AG04450 (cell line): ENCODE measurements at regions not wholly inside any gene's neighbourhood (a gene's known extent, or its start where the extent isn't known, plus 50 kb on each side); places are given as distances from the start of the nearest gene placed in this dataset.

Experiments used
- CTCF ChIA-PET: fragments of 300-600, 350-600 bp; formaldehyde crosslinking; extraction: SDS; loops from one replicate; lab custom pipeline; 2022; ENCODE audit warnings: antibody characterized with exemption, inconsistent platforms; lab: Charles Lee
- POLR2A ChIA-PET: fragments of 350-600 bp; formaldehyde crosslinking; extraction: SDS; loops from one replicate; lab custom pipeline; 2021; ENCODE audit warnings: antibody characterized with exemption, inconsistent platforms; lab: Yijun Ruan, JAX
- DNase-seq: peaks from one replicate; pipeline ENCODE4 v3.0.0-alpha.2; 2011; ENCODE audit warnings: low read depth, low spot score
- H3K27ac ChIP-seq: one replicate; pipeline ENCODE4 v1.5.1; 2012; ENCODE audit warnings: low read depth, low read length, control low read depth
- H3K27me3 ChIP-seq: one replicate; pipeline ENCODE4 v1.6.0; 2012; ENCODE audit warnings: low read length; ENCODE audit not compliant: control insufficient read depth, insufficient read depth
- H3K4me3 ChIP-seq: 2 replicates; pipeline ENCODE4 v1.5.1; 2011; ENCODE audit warnings: mild to moderate bottlenecking, low read depth, low read length, control low read depth
- H3K9me3 ChIP-seq: 2 replicates; pipeline ENCODE4 v1.5.1; 2012; ENCODE audit warnings: low read length; ENCODE audit not compliant: control insufficient read depth, insufficient read depth
- TF ChIP-seq, protein P1 (sequence below): IDR thresholded peaks from 2 replicates; pipeline ENCODE4 v1.5.1; 2011; ENCODE audit warnings: low read depth, low read length, control low read depth, inconsistent platforms

DNA sequence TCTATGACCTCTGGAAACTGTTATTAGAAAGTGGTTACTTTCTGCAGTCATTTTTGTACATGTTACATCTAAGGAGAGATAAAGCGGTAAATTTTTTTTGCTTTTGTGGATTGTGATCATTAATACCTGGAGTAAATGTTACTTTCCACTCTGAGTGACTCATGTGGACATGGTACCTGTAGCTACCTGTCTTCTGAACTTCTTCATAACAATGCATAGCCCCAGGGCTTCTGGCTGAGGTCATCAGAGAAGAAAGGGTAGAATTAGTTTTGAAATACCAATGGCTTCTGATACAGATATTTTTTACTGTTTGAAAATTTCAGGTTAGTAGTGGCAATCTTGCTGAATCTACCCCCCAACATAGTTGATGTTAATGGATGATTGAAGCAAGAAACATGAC lies 489.3 kb downstream of the RWDD3 start:
- no peaks in the 10 kb centered on the region for H3K9me3 ChIP-seq
- no peak overlapping the region for H3K4me3 ChIP-seq
- ChIA-PET CTCF (no interaction called here), POLR2A (no interaction called here)
- no peak for DNase-seq
- no peaks in the 10 kb centered on the region for H3K27me3 ChIP-seq
- TF ChIP-seq, protein P1, sequence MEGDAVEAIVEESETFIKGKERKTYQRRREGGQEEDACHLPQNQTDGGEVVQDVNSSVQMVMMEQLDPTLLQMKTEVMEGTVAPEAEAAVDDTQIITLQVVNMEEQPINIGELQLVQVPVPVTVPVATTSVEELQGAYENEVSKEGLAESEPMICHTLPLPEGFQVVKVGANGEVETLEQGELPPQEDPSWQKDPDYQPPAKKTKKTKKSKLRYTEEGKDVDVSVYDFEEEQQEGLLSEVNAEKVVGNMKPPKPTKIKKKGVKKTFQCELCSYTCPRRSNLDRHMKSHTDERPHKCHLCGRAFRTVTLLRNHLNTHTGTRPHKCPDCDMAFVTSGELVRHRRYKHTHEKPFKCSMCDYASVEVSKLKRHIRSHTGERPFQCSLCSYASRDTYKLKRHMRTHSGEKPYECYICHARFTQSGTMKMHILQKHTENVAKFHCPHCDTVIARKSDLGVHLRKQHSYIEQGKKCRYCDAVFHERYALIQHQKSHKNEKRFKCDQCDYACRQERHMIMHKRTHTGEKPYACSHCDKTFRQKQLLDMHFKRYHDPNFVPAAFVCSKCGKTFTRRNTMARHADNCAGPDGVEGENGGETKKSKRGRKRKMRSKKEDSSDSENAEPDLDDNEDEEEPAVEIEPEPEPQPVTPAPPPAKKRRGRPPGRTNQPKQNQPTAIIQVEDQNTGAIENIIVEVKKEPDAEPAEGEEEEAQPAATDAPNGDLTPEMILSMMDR, result no peak
- no peak overlapping the region for H3K27ac ChIP-seq

DNA sequence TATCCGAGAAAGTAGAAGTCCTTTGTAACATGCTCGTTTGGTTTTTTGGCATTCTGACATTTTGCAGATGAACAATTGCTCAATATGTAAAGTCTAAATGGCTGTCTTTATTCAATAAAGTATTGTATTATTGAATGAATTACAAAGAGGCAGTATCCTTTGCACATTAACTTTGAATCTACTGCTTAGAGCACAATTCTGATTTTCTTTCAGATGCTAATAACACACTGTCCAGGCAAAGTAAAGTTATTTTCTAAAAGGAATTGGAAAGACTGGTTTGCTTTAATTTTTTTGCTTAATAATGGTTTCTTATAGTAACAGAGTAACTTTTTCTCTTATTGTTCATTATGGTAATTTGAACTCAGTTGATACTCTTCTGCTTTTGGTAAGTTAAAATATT lies 494.8 kb downstream of the RWDD3 start:
- TF ChIP-seq, protein P1, result no peak
- no peak overlapping the region for H3K27ac ChIP-seq

DNA sequence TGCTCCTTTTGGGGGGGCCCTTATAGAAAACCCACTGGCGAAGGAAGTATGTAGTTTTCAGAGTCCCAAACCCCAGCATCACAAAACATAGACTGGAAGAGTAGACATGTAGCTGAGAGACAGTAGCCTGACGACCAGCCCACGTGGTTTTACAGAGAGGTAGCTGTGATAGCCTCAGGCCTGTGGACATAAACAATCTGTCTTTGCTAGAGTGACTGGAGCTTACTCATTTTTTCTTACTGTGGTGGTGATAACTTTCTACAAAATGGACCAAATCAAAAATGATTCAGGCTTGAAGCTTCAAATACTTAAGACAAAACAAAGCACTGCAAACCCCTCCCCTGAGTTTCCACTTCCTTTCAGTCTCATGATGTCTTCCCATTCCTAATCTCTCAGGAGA lies 497.0 kb downstream of the RWDD3 start:
- ChIA-PET CTCF (no interaction called here), POLR2A (no interaction called here)
- Histone ChIP-seq H3K9me3 (no peaks in the 10 kb centered on the region), H3K4me3 (no peak overlapping the region), H3K27me3 (no peaks in the 10 kb centered on the region), H3K27ac (no peak overlapping the region)
- TF ChIP-seq, protein P1, result no peak
- DNase-seq, result no peak

More for the DNA sequence above, 494.8 kb downstream of the RWDD3 start:
- no peak for DNase-seq
- Histone ChIP-seq H3K4me3 (no peak overlapping the region), H3K27me3 (no peaks in the 10 kb centered on the region), H3K9me3 (no peaks in the 10 kb centered on the region)
- ChIA-PET POLR2A (no interaction called here), CTCF (no interaction called here)

DNA sequence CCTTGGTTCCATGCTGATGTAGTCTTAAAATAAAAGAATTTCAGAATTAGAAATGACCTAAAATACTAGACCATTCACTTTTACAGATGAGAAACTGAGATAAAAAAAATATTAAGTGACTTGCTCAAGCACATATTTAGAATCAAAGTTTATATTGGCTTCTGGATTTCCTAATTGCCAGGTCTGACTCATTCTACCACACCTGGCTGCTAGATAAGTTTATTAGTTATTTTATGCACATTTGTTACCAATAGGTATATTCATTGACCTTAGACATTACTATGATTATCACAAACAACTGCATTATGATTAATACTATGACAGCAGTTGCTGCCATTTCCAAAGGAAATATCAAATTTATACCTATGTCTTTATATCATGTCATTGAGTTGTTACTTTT lies 497.5 kb downstream of the RWDD3 start:
- H3K27me3 ChIP-seq, result no peaks in the 10 kb centered on the region
- no peak overlapping the region for H3K27ac ChIP-seq
- POLR2A ChIA-PET, result no interaction called here
- no peak overlapping the region for H3K4me3 ChIP-seq
- DNase-seq, result no peak
- H3K9me3 ChIP-seq, result no peaks in the 10 kb centered on the region
- TF ChIP-seq, protein P1, result no peak
- CTCF ChIA-PET, result no interaction called here

DNA sequence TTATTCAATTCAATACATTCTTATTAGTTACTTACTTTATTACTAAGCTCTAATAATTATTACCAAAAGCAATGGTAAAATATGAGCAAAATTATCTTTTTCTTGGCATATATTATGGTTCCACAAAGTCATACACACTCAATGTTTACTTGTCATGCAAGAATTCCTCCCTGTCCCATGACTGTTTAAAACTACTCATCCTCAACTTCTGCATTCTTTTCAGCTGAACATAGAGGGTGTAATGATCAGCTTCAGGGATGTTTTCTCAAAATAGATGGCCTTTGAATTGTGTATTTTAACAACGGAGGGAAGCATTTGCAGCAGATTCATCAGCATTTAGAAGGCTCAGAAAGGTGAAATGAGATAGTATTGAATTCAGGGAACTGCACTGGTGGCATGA lies 499.0 kb downstream of the RWDD3 start:
- TF ChIP-seq, protein P1, result no peak
- Histone ChIP-seq H3K27ac (no peak overlapping the region), H3K9me3 (no peaks in the 10 kb centered on the region), H3K27me3 (no peaks in the 10 kb centered on the region), H3K4me3 (no peak overlapping the region)
- CTCF ChIA-PET, result no interaction called here
- POLR2A ChIA-PET, result no interaction called here
- DNase-seq, result no peak
